Vagina (tissue), 2 donors: ENCODE measurements at regions not wholly inside any gene's neighbourhood (a gene's known extent, or its start where the extent isn't known, plus 50 kb on each side); places are given as distances from the start of the nearest gene placed in this dataset.

Experiments
- DNase-seq, 2 donors: peaks; one replicate each; pipeline ENCODE4 v3.0.0-alpha.2; 2017; ENCODE audit errors: extremely low spot score in 2 of 2
- H3K27ac ChIP-seq: fragments of 200-600 bp; sonication (generic); one replicate; pipeline ENCODE4 v1.5.1; 2019
- H3K27me3 ChIP-seq: fragments of 200-600 bp; sonication (generic); one replicate; pipeline ENCODE4 v1.5.1; 2019
- H3K36me3 ChIP-seq, 2 donors: fragments of 200-600 bp; sonication (generic); one replicate each; pipeline ENCODE4 v1.5.1; 2017 to 2019
- H3K4me1 ChIP-seq: fragments of 200-600 bp; sonication (generic); one replicate; pipeline ENCODE4 v1.5.1; 2019
- H3K4me3 ChIP-seq, 2 donors: fragments of 200-600 bp; sonication (generic); 1 replicate in 1 of 2; 2 replicates in 1 of 2; pipeline ENCODE4 v1.5.1; 2016 to 2019
- H3K9me3 ChIP-seq: fragments of 200-600 bp; sonication (generic); one replicate; pipeline ENCODE4 v1.5.1; 2019
- CTCF ChIP-seq, 3 experiments: fragments of 450-650 bp in 2 of 3; fragments of 200-600 bp in 1 of 3; sonication (generic) in 1 of 3; IDR thresholded peaks; one replicate each; pipeline ENCODE4 v1.5.1; 2017 to 2019; ENCODE audit warnings: antibody characterized with exemption in 3 of 3, mild to moderate bottlenecking in 2 of 3, moderate library complexity in 2 of 3
- POLR2A ChIP-seq, 2 donors: fragments of 450-650 bp; IDR thresholded peaks; one replicate each; pipeline ENCODE4 v1.6.1; 2017; ENCODE audit warnings: antibody characterized with exemption in 2 of 2, mild to moderate bottlenecking in 2 of 2, moderate library complexity in 2 of 2
- POLR2AphosphoS5 ChIP-seq, 2 donors: sonication (generic); formaldehyde crosslinking; IDR thresholded peaks; one replicate each; pipeline ENCODE4 v1.9.0; 2017; ENCODE audit warnings: antibody characterized with exemption in 2 of 2, mild to moderate bottlenecking in 2 of 2, low read depth in 1 of 2; ENCODE audit not compliant: insufficient read depth in 1 of 2
- intact Hi-C: fragments of 100-400 bp; cut with DNase I; formaldehyde crosslinking; loops from one replicate; pipeline ENCODE4 v1.15.1; 2023

- intact Hi-C loops, result no loop called here
- TF ChIP-seq POLR2A (IDR thresholded peaks at IDR 0.05) (no peak), CTCF (IDR thresholded peaks at IDR 0.05) (no peak), POLR2AphosphoS5 (IDR thresholded peaks at IDR 0.05; ENCODE audit: insufficient read depth in 1 of 2, low read depth in 1 of 2) (no peak)
- no peaks in the 10 kb centered on the region for H3K27me3 ChIP-seq
- no peak overlapping the region for H3K4me3 ChIP-seq
- H3K9me3 ChIP-seq, result no peaks in the 10 kb centered on the region
- H3K36me3 ChIP-seq, result no peaks in the 10 kb centered on the region
- DNase-seq, result no peak
- no peak overlapping the region for H3K27ac ChIP-seq
- no peaks in the 10 kb centered on the region for H3K4me1 ChIP-seq
Observed at GRCh38 chr6:109303164-109303563, 79.1 kb downstream of the CD164 start.

GRCh38 chr6:109302176-109302575 is 80.1 kb downstream of the CD164 start:
- intact Hi-C loops, result no loop called here
- Histone ChIP-seq H3K27ac (no peak overlapping the region), H3K4me3 (no peak overlapping the region), H3K27me3 (no peaks in the 10 kb centered on the region), H3K36me3 (no peaks in the 10 kb centered on the region), H3K4me1 (no peaks in the 10 kb centered on the region), H3K9me3 (no peaks in the 10 kb centered on the region)
- DNase-seq, result no peak
- TF ChIP-seq POLR2A (IDR thresholded peaks at IDR 0.05) (no peak), POLR2AphosphoS5 (IDR thresholded peaks at IDR 0.05; ENCODE audit: insufficient read depth in 1 of 2, low read depth in 1 of 2) (no peak), CTCF (IDR thresholded peaks at IDR 0.05) (no peak)

- no peak for DNase-seq
- Histone ChIP-seq H3K27me3 (no peaks in the 10 kb centered on the region), H3K36me3 (no peaks in the 10 kb centered on the region), H3K4me1 (no peaks in the 10 kb centered on the region), H3K27ac (no peak overlapping the region), H3K9me3 (no peaks in the 10 kb centered on the region), H3K4me3 (no peak overlapping the region)
- intact Hi-C loops, result no loop called here
- TF ChIP-seq POLR2AphosphoS5 (IDR thresholded peaks at IDR 0.05; ENCODE audit: insufficient read depth in 1 of 2, low read depth in 1 of 2) (no peak), CTCF (IDR thresholded peaks at IDR 0.05) (no peak), POLR2A (IDR thresholded peaks at IDR 0.05) (no peak)
Observed at GRCh38 chr6:109301418-109301817, 80.8 kb downstream of the CD164 start.

- TF ChIP-seq CTCF (IDR thresholded peaks at IDR 0.05) (no peak), POLR2A (IDR thresholded peaks at IDR 0.05) (no peak)
- Histone ChIP-seq H3K9me3 (no peaks in the 10 kb centered on the region), H3K27me3 (no peaks in the 10 kb centered on the region), H3K4me3 (no peak overlapping the region), H3K4me1 (no peaks in the 10 kb centered on the region), H3K36me3 (no peaks in the 10 kb centered on the region), H3K27ac (peak overlapping the region; percentile 3)
- intact Hi-C loops, result no loop called here
- no peak for DNase-seq
Observed at GRCh38 chr6:109300874-109301273, 81.4 kb downstream of the CD164 start.

- Histone ChIP-seq H3K27me3 (no peaks in the 10 kb centered on the region), H3K9me3 (no peaks in the 10 kb centered on the region), H3K4me3 (no peak overlapping the region), H3K4me1 (no peaks in the 10 kb centered on the region), H3K36me3 (no peaks in the 10 kb centered on the region), H3K27ac (peak overlapping the region; percentile 3)
- TF ChIP-seq POLR2AphosphoS5 (IDR thresholded peaks at IDR 0.05; ENCODE audit: insufficient read depth in 1 of 2, low read depth in 1 of 2) (peak in 1 of 2 donors; percentile 38), POLR2A (IDR thresholded peaks at IDR 0.05) (no peak), CTCF (IDR thresholded peaks at IDR 0.05) (no peak)
- intact Hi-C loops, result no loop called here
- no peak for DNase-seq
Observed at GRCh38 chr6:109299776-109300564, 82.3 kb downstream of the CD164 start.
